Brain microvascular endothelial cell (primary cell): ENCODE measurements at regions not wholly inside any gene's neighbourhood (a gene's known extent, or its start where the extent isn't known, plus 50 kb on each side); places are given as distances from the start of the nearest gene placed in this dataset.

Experiments
- DNase-seq: peaks from one replicate; pipeline ENCODE4 v3.0.0-alpha.2; 2020
- H3K27ac ChIP-seq: fragments of 250-450 bp; sonication (Bioruptor Pico); 2 replicates; pipeline ENCODE4 v1.5.1; 2020; ENCODE audit warnings: mild to moderate bottlenecking, moderate library complexity
- H3K27me3 ChIP-seq: fragments of 250-450 bp; sonication (Bioruptor Pico); replicated peaks from 2 replicates; pipeline ENCODE4 v1.5.1; 2020; ENCODE audit warnings: mild to moderate bottlenecking
- H3K36me3 ChIP-seq: fragments of 250-450 bp; sonication (Bioruptor Pico); replicated peaks from 2 replicates; pipeline ENCODE4 v1.5.1; 2020; ENCODE audit warnings: mild to moderate bottlenecking
- H3K4me3 ChIP-seq: 2 replicates; pipeline ENCODE4 v1.5.1; 2011; ENCODE audit warnings: low read depth, mild to moderate bottlenecking, control low read depth, low read length, moderate library complexity
- in situ Hi-C: cut with HindIII; loops from 2 replicates; pipeline ENCODE4 v1.10.0; 2017; ENCODE audit warnings: low sequenced_read_pairs, low pct_ligation_motif_present
- TF ChIP-seq, protein P1 (sequence below): IDR thresholded peaks from 2 replicates; pipeline ENCODE4 v1.5.1; 2011; ENCODE audit warnings: low read depth, mild to moderate bottlenecking, moderate library complexity, low read length, control low read depth, inconsistent platforms; ENCODE audit errors: missing control alignments

DNA sequence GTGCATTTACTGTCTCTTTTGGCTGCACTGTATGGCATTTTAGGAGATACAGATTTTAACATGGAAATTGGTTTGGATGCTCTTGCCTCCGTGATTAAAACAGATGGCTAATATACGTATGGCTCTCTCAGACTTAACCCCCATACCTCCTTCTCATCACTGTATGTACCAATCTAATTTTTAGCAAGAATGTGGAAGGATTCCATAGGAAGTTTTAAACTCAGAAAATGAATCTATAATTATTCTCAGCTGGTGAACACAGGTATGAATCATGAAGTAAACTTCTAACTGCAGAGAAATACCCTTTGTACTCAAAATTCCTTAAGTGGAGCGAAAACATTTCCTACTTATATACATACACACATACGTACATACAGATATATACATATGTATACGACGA, 210.5 kb upstream of the NEIL3 start:
- TF ChIP-seq, protein P1, sequence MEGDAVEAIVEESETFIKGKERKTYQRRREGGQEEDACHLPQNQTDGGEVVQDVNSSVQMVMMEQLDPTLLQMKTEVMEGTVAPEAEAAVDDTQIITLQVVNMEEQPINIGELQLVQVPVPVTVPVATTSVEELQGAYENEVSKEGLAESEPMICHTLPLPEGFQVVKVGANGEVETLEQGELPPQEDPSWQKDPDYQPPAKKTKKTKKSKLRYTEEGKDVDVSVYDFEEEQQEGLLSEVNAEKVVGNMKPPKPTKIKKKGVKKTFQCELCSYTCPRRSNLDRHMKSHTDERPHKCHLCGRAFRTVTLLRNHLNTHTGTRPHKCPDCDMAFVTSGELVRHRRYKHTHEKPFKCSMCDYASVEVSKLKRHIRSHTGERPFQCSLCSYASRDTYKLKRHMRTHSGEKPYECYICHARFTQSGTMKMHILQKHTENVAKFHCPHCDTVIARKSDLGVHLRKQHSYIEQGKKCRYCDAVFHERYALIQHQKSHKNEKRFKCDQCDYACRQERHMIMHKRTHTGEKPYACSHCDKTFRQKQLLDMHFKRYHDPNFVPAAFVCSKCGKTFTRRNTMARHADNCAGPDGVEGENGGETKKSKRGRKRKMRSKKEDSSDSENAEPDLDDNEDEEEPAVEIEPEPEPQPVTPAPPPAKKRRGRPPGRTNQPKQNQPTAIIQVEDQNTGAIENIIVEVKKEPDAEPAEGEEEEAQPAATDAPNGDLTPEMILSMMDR: no peak

DNA sequence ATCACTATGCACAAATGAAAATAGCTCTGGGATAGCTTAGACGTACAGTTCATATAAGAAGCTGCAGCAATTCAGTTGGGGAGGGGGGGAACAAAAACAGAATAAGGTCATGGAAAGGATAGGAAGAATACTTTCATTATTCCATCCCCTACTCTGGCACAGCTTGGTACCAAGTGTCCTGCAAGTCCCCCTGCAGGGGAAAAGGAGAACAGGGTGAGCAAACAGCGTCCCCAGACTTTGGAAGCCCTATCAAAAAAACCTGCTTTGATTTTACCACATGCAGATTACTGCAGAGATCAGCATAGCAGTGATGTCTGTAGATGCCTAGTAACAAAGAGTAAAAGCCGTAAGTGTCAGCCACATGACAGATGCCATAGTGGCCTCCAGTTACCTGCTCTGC, 209.4 kb upstream of the NEIL3 start:
- DNase-seq: no peak
- Histone ChIP-seq H3K27ac (no peak overlapping the region), H3K36me3 (no peaks in the 10 kb centered on the region), H3K4me3 (no peak overlapping the region), H3K27me3 (no peaks in the 10 kb centered on the region)
- TF ChIP-seq, protein P1: peak; percentile 31
- in situ Hi-C loops: no loop called here

More for the DNA sequence above, 210.5 kb upstream of the NEIL3 start:
- Histone ChIP-seq H3K27me3 (no peaks in the 10 kb centered on the region), H3K27ac (no peak overlapping the region), H3K4me3 (no peak overlapping the region), H3K36me3 (no peaks in the 10 kb centered on the region)
- DNase-seq: no peak
- in situ Hi-C loops: no loop called here

DNA sequence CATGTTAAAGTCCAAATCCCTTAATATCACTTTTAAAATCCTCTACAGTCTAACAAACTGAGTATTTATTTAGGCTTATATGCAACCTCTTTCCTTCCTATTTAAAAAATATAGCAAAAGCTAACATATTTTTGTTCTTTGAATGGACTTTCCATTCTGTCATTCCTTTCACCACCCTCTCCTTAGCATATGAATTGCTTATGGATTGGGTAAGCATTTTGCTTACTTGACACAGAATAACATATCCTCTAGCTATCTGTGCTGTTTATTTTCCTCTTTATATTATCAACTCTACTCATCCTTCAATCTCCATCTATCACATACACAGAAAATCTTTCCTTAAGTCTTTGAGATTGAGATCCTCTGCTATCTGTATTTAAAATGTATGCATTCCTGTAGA, 206.1 kb upstream of the NEIL3 start:
- Histone ChIP-seq H3K36me3 (no peaks in the 10 kb centered on the region), H3K27me3 (no peaks in the 10 kb centered on the region), H3K4me3 (no peak overlapping the region), H3K27ac (no peak overlapping the region)
- TF ChIP-seq, protein P1: no peak
- no peak for DNase-seq
- in situ Hi-C loops: no loop called here

DNA sequence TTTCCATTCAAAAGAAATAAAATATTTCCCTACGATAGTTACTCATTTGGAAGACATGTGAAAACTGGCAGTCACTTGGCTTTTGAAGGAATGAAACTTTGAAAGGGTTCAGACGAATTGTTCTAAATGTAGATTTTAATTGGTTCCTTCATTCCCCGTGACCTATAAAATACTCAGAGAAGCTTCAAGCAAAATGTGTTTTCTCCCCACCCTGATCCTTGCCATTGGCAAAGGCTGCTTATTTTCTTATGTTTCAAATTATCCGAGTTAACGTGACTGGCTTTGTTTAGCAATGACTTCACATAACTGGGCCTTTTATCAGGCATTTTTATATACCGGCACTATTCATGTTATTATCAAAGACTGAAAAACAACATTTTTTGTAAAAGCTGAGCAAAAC, 204.1 kb upstream of the NEIL3 start:
- H3K27me3 ChIP-seq: no peaks in the 10 kb centered on the region
- H3K36me3 ChIP-seq: no peaks in the 10 kb centered on the region
- TF ChIP-seq, protein P1: no peak
- H3K27ac ChIP-seq: no peak overlapping the region
- no peak for DNase-seq
- no peak overlapping the region for H3K4me3 ChIP-seq
- in situ Hi-C loops: no loop called here

DNA sequence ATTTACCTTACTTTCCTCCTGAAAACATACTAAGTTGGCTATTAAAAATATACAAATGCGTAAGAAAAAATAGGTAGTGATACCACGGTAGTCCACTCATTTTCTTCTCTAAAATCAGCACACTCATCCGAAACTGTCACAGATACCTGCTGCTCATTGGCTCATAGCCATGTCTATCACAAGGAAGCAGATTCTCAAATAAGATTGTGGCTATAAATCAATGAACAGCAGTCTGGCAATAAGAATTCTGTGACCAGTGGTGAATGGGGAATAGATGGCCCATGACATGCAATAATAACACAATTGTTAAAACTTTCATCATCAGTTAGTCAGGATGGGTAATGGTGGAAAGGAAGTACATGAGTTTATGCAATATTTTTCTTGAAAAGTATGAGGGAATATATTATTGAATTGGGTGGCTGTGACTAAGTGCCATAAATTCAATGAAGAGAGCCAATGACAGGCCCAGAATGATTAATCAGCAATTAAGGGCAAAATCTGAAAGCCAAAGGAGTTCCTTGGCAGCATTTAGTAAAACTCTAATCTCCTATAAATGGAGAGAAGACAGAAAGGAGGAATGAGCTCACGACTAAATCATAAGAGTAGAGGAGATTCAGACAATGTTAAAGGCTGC, 202.3 kb upstream of the NEIL3 start:
- TF ChIP-seq, protein P1: no peak
- in situ Hi-C loops: no loop called here
- Histone ChIP-seq H3K4me3 (no peak overlapping the region), H3K27me3 (no peaks in the 10 kb centered on the region), H3K36me3 (no peaks in the 10 kb centered on the region), H3K27ac (no peak overlapping the region)
- DNase-seq: no peak

DNA sequence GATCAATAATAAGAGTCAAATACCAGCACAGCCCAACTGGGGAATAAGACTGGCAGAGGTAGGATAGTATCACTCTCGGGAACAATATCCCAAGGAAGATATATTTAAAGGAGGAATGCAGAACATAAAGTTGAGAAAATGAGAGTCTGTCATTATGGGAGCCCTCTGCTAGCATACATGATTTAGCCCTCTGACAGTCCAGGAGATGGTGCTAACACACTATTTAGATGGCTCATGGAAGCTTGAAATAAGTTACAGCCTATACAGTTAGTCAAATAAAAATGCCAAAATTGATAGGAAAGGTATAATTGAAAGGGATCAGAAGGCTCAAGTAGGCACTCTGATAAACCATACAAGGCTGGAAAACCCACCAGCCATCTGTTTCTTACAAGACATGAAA, 201.0 kb upstream of the NEIL3 start:
- H3K4me3 ChIP-seq: no peak overlapping the region
- peak; percentile 38 for DNase-seq
- H3K27me3 ChIP-seq: no peaks in the 10 kb centered on the region
- no peaks in the 10 kb centered on the region for H3K36me3 ChIP-seq
- in situ Hi-C loops: no loop called here
- TF ChIP-seq, protein P1: peak; percentile 51
- H3K27ac ChIP-seq: no peak overlapping the region
